Aorta (tissue), 5 donors: ENCODE measurements at regions not wholly inside any gene's neighbourhood (a gene's known extent, or its start where the extent isn't known, plus 50 kb on each side); places are given as distances from the start of the nearest gene placed in this dataset.

ENCODE experiments used
- ATAC-seq: fragments of 200-7000 bp; cut with Tn5 transposase; one replicate; pipeline ENCODE4 v1.9.1; 2022; ENCODE audit warnings: moderate library complexity; ENCODE audit not compliant: low FRiP score
- DNase-seq, 2 donors: peaks; one replicate each; pipeline ENCODE4 v3.0.0-alpha.2; 2020
- H3K27ac ChIP-seq, 2 donors: one replicate each; pipeline ENCODE4 v1.5.1; 2013; ENCODE audit warnings: low read length in 2 of 2, mild to moderate bottlenecking in 2 of 2, moderate library complexity in 2 of 2, control low read depth in 1 of 2, inconsistent platforms in 1 of 2, low read depth in 1 of 2
- H3K27me3 ChIP-seq, 2 donors: one replicate each; pipeline ENCODE4 v1.6.1; 2013; ENCODE audit warnings: control low read depth in 1 of 2, low read length in 1 of 2, mild to moderate bottlenecking in 1 of 2, moderate library complexity in 1 of 2; ENCODE audit not compliant: insufficient read depth in 2 of 2, control insufficient read depth in 1 of 2
- H3K36me3 ChIP-seq, 2 donors: one replicate each; pipeline ENCODE4 v1.6.1; 2013; ENCODE audit warnings: control low read depth in 1 of 2, low read length in 1 of 2, mild to moderate bottlenecking in 1 of 2; ENCODE audit not compliant: insufficient read depth in 2 of 2, control insufficient read depth in 1 of 2
- H3K4me1 ChIP-seq, 2 donors: one replicate each; pipeline ENCODE4 v1.6.1; 2013; ENCODE audit warnings: low read length in 2 of 2, control low read depth in 1 of 2, mild to moderate bottlenecking in 1 of 2, moderate library complexity in 1 of 2; ENCODE audit not compliant: insufficient read depth in 2 of 2, control insufficient read depth in 1 of 2
- H3K4me3 ChIP-seq, 2 donors: one replicate each; pipeline ENCODE4 v1.5.1; 2013; ENCODE audit warnings: low read length in 2 of 2, control low read depth in 1 of 2, mild to moderate bottlenecking in 1 of 2
- H3K9me3 ChIP-seq: one replicate; pipeline ENCODE4 v1.6.1; 2013; ENCODE audit warnings: mild to moderate bottlenecking, low read length; ENCODE audit not compliant: control insufficient read depth
- WGBS, 2 donors: extraction: QIAGEN DNeasy Blood & Tissue Kit; methylation state at CpG; one replicate each; pipeline ENCODE4 v1.1.7; 2013; 5-methylcytosine and 5-hydroxymethylcytosine counted together
- intact Hi-C, 2 donors: fragments of 100-400 bp; cut with DNase I; formaldehyde crosslinking; loops; one replicate each; pipeline versions ENCODE4 v1.14.2 to v1.15.0; 2022
- donor health status: healthy with polysubstance abuse.
- donor health status: Bipolar disorder and iron deficiency.
- donor health status: DM: no; HTN: no; CAD: no.
- donor health status: DM: no; HTN: no; CAD: no.
- donor health status: DM: yes; HTN: yes; CAD: no.

DNA sequence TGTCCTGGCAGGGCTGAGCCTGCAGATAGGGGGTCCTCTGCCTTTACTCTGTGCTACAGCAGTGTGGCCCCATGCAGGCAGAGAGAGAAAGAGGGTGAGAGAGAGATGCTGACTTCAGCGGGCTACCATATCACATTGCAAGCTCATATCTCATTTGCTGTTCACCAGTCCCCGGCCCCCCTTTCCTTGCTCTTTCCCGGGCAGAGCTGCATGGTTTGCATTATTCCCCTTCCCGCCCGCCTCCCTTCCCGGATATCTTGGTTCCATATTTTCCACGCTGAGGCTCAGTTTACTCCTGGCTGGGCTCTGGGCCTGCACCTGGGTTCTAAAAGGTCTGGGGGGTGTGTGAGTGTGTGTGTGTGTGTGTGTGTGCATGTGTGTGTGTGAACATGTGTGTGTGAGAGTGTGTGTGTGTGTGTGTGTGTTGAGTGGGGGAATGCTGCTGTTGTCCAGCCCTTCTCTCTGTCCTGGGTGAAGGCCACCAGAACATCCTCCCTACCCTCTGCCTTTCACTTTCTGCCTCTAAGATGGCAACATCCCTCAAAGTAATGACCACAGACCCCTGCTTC is 63.5 kb downstream of the PJA1 start:
- H3K4me3 ChIP-seq: no peak overlapping the region
- H3K36me3 ChIP-seq: no peaks in the 10 kb centered on the region
- intact Hi-C loops: no loop called here
- no peak overlapping the region for H3K27ac ChIP-seq
- no peak for ATAC-seq
- H3K4me1 ChIP-seq: no peaks in the 10 kb centered on the region
- WGBS, 2 donors: 78 to 83% methylated on average over 7 of the region's 7 CpGs
- H3K27me3 ChIP-seq: no peaks in the 10 kb centered on the region
- no peaks in the 10 kb centered on the region for H3K9me3 ChIP-seq
- DNase-seq: no peak

DNA sequence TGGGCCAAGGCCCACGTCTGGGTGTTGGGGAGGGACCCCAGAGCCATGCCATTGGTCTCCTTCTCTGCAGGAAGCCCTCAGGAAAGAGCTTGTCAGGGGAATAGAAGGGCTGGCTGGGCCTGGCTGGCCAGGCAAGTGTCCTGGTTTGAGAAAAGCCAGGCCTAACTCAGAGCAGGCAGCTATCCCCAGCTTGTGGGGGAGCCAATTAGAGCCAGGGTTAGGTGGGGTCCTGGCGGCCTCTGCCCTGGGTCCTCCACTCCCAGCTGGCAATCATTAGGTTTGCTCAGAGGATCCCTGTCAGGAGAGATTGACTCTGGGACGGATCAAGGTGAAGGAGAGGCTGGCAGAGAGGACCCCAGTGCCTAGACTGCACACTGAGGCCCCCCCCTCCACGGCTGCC is 64.8 kb downstream of the PJA1 start:
- Histone ChIP-seq H3K4me1 (no peaks in the 10 kb centered on the region), H3K4me3 (no peak overlapping the region), H3K27me3 (no peaks in the 10 kb centered on the region), H3K27ac (no peak overlapping the region), H3K36me3 (no peaks in the 10 kb centered on the region), H3K9me3 (no peaks in the 10 kb centered on the region)
- WGBS, 2 donors: 70 to 94% methylated on average over 4 of the region's 4 CpGs
- ATAC-seq (no peak), DNase-seq (no peak)
- intact Hi-C loops: no loop called here

DNA sequence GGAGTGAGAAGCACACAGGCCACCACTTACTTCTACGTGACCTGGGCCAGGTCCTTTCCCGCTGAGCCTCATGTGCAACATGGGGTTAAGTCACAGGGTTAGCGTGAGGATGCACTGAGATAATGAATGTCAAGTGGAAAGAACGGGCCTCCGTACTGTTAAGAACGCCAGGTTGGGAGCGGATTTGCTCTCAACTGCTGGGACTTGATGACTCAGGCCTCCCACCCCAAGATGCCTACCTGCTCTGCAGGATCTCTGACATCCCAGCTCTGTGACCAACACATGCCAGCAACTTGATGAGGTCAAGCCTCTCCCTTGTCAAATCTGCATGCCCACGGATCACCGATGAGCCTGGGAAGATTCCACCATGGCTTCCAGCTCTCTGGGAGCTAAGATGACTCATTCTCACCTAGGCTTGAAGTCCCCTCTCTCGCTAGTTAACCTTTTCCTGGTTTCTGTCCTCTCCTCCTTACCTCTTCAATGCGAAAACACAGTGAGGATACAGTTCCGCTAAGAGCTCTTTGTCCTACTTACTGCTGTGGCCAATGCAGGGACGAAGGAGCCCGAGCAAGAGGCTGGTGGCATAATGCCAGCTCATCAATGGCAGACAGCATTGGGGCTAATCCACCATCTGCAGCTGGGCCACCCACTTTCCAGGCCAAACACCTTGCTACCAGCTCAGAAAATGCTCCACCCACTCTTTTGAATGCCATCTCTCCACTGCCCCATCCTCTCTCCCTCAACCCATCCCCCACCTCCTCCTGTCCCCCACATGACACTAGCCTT is 67.6 kb downstream of the PJA1 start:
- 77 to 93% methylated on average over 14 of the region's 14 CpGs for WGBS, 2 donors
- intact Hi-C loops: loop anchor here (5.0 to 10.0 kb wide), 3 partner anchors 127 to 190 kb away; no protein-coding TSS in a partner anchor
- Histone ChIP-seq H3K36me3 (no peaks in the 10 kb centered on the region), H3K27ac (no peak overlapping the region), H3K9me3 (no peaks in the 10 kb centered on the region), H3K4me1 (no peaks in the 10 kb centered on the region), H3K27me3 (no peaks in the 10 kb centered on the region), H3K4me3 (no peak overlapping the region)
- DNase-seq: no peak
- ATAC-seq: no peak

DNA sequence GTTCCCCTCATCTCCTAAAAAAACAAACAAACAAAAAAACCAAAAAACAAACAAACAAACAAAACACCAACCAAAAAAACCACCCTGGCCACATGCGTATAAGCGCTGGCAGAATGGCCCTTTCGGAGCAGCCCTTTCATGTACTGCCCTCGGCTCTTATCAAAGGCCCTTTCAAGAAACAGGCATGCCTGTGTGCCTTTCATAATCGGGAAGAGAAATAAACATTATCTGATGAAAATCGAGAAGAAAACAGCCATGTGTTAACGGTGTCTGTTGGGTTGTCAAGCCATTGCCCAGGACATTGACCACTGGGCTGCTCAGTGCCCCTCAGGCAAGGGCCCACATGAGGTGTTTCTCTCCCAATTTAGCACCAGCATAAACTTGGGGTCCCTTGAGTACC is 68.3 kb downstream of the PJA1 start:
- H3K4me1 ChIP-seq: no peaks in the 10 kb centered on the region
- WGBS, 2 donors: 79 to 90% methylated on average over 7 of the region's 7 CpGs
- H3K27ac ChIP-seq: no peak overlapping the region
- ATAC-seq (no peak), DNase-seq (no peak)
- no peaks in the 10 kb centered on the region for H3K36me3 ChIP-seq
- no peaks in the 10 kb centered on the region for H3K27me3 ChIP-seq
- H3K9me3 ChIP-seq: no peaks in the 10 kb centered on the region
- intact Hi-C loops: loop anchor here (5.0 to 10.0 kb wide), 3 partner anchors 128 to 190 kb away; no protein-coding TSS in a partner anchor
- no peak overlapping the region for H3K4me3 ChIP-seq

DNA sequence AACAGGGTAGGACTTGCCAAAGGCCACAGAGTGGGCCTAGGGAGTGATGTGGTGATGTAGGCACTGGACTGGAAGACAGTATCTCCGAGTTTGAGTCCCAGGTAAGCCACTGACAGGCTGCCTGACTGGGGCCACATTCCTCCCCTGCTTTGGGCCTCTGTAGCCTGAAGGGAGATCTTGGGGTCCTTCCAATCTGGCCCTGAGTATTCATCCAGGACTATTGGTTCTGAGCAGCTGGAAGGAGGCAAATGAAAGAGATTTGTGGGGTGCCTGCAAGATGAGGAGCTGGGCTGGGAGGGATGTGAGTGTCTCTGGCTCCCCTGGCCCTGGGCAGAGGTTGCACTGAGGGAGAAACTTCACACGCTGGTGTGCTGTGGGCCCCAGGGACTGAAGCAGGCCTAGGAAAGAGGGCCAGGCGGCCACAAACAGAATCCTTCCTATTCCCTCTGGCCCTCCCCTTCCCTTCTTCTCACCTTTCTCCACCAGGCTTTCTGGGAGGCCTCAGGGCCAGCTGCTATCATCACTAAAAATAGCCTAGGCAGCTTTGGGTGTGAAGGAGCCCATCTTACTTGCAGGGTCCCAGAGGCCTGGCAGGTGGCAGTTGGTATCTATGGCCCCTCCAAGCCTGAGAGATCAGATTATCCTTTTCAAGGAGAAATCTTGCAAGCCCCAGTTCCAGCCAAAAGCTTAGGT is 70.1 kb downstream of the PJA1 start:
- whole genome bisulfite sequencing, 2 donors: 76 to 96% methylated on average over 3 of the region's 3 CpGs
- no peak for ATAC-seq
- Histone ChIP-seq H3K27ac (no peak overlapping the region), H3K9me3 (no peaks in the 10 kb centered on the region), H3K27me3 (no peaks in the 10 kb centered on the region), H3K4me3 (no peak overlapping the region), H3K36me3 (no peaks in the 10 kb centered on the region), H3K4me1 (no peaks in the 10 kb centered on the region)
- intact Hi-C loops: loop anchor here (2.0 to 10.0 kb wide), 4 partner anchors 128 to 192 kb away; no protein-coding TSS in a partner anchor
- DNase-seq: no peak

DNA sequence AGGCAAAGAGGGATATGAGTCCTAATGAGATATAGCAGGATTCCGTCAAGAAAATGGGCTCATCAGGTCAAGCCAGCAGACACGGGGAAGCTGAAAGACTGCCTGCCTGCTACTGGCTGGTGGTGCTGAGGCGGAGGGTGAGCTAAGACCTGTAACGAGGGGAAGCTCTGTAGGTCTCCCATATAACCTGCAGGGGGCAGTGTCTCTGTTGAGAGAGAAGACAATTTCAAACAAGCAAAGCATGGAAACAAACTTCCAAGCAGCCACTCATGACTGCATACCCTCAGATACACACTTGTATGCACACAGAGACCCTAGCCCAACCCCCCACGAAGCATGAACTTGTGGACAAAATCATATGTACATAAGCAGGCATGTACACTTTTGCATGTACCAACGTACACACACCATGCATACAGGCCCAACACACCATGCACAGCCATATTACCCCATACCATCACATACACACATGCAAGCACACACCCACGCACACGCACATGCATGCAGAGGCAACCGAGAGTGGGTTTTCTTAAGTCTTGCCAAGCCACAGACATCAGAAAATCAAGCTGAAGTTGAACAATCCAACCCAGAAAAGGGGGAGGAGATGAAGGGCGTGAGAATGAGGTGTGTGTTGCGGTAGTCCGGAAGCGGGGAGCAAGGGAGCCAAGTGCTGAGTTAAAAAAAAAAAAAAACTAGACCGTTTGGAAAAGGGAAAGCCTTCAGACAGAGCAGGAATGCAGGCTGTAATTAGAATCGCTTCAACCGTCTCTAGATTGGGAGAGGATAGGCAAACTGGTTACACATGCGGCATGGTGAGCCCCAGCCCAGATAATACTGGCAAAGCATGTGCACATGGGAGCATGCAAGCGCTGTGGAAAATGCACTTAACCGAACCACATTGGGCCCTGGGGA is 71.0 kb downstream of the PJA1 start:
- intact Hi-C loops: loop anchor here (2.0 to 10.0 kb wide), 3 partner anchors 129 to 191 kb away; no protein-coding TSS in a partner anchor
- ATAC-seq: no peak
- WGBS, 2 donors: 62 to 77% methylated on average over 19 of the region's 19 CpGs

DNA sequence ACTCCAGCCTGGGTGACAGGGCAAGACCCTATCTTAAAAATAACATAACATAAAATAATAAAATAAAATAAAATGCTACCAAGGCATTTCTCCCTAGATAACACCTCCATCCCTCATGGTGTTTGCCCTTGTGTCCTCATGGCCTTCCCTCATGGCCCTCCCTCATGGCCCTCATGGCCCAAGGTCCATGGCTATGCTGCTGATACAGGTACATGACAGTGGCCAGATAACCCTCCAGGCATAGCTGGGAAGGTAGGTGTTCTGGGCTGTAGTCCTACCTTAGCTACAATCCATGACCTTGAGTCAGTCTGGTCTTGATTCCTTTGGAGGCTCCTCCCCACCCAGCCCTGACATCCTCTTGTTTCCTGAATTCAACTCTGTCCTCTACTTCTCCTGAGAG is 75.2 kb downstream of the PJA1 start:
- intact Hi-C loops: loop anchor here in 1 of 2 donors (10.0 kb wide), 2 partner anchors 135 to 195 kb away; no protein-coding TSS in a partner anchor
- no peaks in the 10 kb centered on the region for H3K36me3 ChIP-seq
- no peak overlapping the region for H3K4me3 ChIP-seq
- ATAC-seq: no peak
- H3K9me3 ChIP-seq: no peaks in the 10 kb centered on the region
- no peaks in the 10 kb centered on the region for H3K4me1 ChIP-seq
- H3K27me3 ChIP-seq: no peaks in the 10 kb centered on the region
- H3K27ac ChIP-seq: no peak overlapping the region
- DNase-seq: no peak

More for the DNA sequence above, 71.0 kb downstream of the PJA1 start:
- H3K4me3 ChIP-seq: no peak overlapping the region
- no peaks in the 10 kb centered on the region for H3K4me1 ChIP-seq
- H3K36me3 ChIP-seq: no peaks in the 10 kb centered on the region
- no peak for DNase-seq
- H3K27me3 ChIP-seq: no peaks in the 10 kb centered on the region
- no peak overlapping the region for H3K27ac ChIP-seq
- H3K9me3 ChIP-seq: no peaks in the 10 kb centered on the region

DNA sequence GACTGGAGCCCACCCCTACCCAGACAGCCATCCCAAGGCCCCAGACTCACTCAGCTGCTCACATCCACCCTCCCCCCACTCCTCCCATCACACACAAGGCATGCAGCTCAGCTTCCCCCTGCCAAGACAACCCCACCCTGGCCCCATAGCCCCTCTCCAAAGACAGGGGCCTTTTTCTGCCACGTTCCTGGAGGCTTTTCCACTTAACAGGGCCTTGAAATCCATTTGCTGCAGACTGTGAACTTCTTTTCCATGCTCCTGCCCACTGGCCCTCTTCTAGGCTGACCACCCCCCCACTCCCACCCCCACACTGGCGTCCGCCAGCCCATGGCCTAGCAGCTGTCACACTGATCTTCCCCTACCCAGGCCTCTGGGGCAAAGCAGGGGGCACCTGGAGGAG is 76.0 kb downstream of the PJA1 start:
- intact Hi-C loops: no loop called here
- no peaks in the 10 kb centered on the region for H3K9me3 ChIP-seq
- 71 to 94% methylated on average over 3 of the region's 3 CpGs for WGBS, 2 donors
- H3K27me3 ChIP-seq: no peaks in the 10 kb centered on the region
- no peak overlapping the region for H3K4me3 ChIP-seq
- no peak overlapping the region for H3K27ac ChIP-seq
- ATAC-seq (no peak), DNase-seq (no peak)
- no peaks in the 10 kb centered on the region for H3K4me1 ChIP-seq
- no peaks in the 10 kb centered on the region for H3K36me3 ChIP-seq
